PC-9 (cell line): ENCODE measurements at regions not wholly inside any gene's neighbourhood (a gene's known extent, or its start where the extent isn't known, plus 50 kb on each side); places are given as distances from the start of the nearest gene placed in this dataset.

Experiments used
- EZH2 ChIP-seq: fragments of 200-600 bp; sonication (generic); IDR thresholded peaks from 2 replicates; pipeline ENCODE4 v1.8.0; 2017; ENCODE audit warnings: antibody characterized with exemption, low read depth
- TF ChIP-seq, protein P1 (sequence below): fragments of 200-600 bp; sonication (generic); conservative IDR thresholded peaks from 2 replicates; pipeline ENCODE4 v1.6.1; 2017; ENCODE audit warnings: mixed run types, antibody characterized with exemption, mild to moderate bottlenecking, moderate library complexity

DNA sequence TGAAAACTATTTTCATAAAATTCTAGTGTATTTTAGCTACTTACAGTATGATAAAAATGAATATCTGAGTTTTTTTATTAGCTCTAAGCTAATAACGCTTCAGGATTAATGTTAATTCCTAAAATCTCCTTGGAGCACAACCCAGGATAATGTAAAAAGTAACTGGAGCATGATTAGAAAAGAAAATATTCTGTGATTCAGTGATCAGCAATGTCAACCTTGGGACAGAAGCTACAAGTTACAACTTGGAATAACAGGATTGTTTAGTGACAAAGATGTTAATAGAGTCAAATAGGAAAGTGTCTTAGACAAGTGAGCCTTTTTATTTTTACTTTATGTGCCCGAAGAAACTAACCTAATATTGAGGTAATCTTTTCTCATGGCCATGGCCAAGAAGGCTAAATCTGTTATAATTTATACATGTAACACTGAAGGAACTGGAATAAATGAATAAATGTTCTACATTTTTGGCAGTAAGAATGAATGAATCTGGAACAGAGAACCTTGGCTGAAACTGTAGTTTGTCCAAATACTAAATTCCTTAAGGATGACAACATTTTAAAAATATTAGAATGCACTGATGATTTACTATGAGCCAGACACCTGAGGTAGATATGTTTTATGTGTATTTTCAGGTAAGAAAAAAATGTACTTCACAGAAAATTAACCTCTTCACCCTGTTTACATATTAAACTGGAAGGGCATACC lies 994.0 kb downstream of the GRIK2 start:
- no peak for TF ChIP-seq EZH2
- TF ChIP-seq, protein P1, sequence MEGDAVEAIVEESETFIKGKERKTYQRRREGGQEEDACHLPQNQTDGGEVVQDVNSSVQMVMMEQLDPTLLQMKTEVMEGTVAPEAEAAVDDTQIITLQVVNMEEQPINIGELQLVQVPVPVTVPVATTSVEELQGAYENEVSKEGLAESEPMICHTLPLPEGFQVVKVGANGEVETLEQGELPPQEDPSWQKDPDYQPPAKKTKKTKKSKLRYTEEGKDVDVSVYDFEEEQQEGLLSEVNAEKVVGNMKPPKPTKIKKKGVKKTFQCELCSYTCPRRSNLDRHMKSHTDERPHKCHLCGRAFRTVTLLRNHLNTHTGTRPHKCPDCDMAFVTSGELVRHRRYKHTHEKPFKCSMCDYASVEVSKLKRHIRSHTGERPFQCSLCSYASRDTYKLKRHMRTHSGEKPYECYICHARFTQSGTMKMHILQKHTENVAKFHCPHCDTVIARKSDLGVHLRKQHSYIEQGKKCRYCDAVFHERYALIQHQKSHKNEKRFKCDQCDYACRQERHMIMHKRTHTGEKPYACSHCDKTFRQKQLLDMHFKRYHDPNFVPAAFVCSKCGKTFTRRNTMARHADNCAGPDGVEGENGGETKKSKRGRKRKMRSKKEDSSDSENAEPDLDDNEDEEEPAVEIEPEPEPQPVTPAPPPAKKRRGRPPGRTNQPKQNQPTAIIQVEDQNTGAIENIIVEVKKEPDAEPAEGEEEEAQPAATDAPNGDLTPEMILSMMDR, result no peak
